ENCODE measurements at regions not wholly inside any gene's neighbourhood (a gene's known extent, or its start where the extent isn't known, plus 50 kb on each side); places are given as distances from the start of the nearest gene placed in this dataset.
"Not testable (repeated sequence)": the region's sequence is repeated elsewhere in the genome, so short reads cannot be mapped to it uniquely, and the experiment has no call there.

GRCh38 chr3:6657591-6657990 is 203.3 kb upstream of the GRM7 start:
- DNase-seq: no peak

DNA sequence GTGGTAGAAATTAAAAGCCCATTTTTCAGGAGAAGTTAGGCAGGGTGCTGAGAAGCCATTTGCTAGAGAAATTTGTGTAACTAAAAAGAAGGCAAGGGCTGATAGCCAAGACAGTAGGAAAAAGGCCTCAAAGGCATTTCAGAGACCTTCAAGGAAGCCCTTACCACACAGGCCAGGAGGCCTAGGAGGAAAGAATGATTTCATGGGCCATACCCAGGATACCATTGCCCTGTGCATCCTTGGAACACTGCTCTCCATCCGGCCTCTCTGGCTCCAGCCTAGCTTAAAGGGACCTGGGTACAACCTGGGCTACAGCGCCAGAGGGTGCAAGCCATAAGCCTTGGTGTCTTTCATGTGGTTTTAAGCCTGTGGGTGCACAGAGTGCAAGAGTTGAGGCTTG is 193.6 kb upstream of the GRM7 start:
- no peak for DNase-seq

DNA sequence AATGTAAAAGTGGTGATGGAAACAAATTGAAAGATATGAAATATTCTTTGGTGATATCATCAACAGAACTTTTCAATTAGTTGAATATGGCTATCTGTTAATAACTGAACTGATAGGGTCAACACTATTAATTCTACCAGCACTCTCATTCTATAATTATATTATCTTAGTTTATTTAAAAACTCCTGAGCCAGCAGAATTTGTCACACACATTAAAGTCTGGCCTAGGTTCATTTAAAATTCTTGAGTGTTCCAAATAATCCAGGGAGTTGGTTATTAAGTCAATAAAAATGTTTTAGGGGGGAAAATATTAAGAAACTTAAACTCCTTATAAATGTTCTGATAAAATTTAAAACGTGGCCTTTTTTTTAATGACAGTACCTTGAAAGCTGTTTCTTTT is 189.6 kb upstream of the GRM7 start:
- DNase-seq: no peak

DNA sequence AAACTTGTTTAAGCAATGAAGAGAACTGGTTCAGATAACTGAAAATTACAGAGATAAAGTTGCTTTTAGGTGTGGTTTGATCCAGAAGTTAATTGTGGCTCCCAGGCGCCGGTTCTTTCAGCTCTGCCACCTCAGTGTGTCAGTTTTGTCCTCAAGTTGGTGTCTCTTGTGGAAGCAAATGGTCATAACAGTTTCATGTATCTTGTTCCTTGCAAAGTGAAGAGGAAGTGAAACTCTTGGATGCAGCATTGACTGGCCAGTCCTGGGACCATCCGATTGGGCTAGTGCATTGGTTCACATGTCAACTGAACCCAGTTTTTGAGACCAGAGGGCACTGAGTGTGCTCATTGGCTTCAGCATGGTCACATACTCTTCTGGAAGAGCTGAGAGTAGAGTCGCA is 181.4 kb upstream of the GRM7 start:
- DNase-seq: no peak

DNA sequence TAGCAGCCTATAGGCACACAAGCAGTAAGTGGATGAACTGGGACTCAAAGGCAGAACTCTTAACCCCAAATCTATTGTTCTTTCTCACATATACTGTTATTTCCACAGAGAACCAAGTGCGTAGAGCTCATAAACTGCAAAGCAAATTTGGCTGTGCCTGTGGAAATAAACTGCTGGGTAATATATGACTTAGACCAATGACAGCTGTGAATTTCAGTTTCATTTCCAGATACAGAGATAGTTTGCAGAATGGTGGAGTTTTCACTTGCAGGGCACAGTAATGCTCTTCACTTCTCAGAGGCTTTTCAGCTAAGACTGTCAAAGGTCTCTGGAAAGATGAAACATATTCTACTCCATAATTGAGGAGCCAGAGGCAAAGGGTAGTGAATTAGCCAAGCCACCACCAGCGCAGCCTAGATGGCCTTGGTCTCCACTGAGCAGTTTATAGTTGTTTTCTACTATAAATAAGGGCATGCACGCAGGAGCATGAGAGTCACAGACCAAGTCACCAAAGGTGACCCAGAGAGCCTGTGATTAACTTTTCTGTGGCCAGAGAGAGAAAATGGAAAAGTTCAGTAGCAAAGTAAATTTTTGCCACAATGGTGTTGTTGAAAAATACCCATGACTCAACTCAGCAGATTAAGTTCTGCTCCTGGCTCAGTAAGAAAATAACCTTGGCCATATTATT is 180.7 kb upstream of the GRM7 start:
- DNase-seq: no peak

DNA sequence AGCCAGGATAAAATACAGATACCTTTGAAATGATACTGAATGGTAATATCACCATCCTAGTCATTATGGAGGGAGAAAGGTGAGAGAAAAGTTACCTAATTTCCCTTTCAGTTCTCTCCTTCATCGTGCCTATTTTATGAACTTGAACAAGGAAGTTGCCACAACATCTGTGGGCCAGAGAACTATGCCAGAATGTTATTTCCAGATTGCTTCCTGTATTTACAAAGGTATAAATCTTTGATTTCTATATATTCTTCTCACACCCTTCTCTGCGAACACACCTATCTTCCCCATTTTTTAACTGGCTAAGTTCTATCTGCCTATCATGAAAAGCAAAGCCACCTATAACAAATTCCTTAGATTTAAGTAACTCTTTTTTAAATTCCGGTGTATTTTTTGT is 163.6 kb upstream of the GRM7 start:
- DNase-seq: no peak

DNA sequence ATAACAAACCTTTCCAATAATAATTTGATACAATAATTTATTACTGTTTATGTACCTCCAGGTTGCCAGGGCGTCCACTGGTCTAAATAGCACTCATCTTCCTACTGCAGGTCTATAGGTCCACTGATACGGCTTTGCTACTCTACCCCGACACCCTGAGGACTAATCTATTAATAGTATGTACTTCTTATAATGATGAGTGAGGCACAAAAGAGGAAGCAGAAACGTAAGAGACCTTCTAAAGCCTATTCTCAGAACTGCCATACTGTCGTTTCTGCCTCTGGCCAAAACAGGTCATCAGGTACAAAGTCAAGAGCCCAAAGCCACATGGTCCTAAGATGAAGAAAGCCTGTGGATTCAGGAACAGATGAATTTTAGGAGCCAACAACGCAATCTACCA is 163.2 kb upstream of the GRM7 start:
- no peak for DNase-seq

- not testable (repeated sequence) for DNase-seq
Measured at GRCh38 chr3:6704817-6705216, 156.1 kb upstream of the GRM7 start.

DNA sequence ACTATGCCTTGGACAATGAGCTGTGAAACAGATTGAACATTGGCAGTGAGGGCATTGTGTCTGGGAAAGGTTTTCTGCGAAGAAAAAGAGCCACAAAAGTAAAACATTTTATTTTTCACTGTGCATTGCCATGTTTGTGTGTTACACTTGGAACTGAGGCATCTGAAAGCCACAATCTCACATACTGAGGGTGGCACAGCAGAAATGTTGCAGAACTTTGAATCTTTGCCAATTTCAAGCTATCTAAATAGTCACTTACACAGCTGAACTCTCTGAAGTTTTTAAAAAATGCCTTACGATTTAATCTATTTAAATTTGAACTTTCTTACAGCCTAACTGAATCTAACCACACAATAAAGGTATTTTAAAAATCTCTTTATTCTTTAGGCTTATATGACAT is 154.1 kb upstream of the GRM7 start:
- DNase-seq: no peak

GRCh38 chr3:6709178-6709577 is 151.7 kb upstream of the GRM7 start:
- DNase-seq: no peak

DNA sequence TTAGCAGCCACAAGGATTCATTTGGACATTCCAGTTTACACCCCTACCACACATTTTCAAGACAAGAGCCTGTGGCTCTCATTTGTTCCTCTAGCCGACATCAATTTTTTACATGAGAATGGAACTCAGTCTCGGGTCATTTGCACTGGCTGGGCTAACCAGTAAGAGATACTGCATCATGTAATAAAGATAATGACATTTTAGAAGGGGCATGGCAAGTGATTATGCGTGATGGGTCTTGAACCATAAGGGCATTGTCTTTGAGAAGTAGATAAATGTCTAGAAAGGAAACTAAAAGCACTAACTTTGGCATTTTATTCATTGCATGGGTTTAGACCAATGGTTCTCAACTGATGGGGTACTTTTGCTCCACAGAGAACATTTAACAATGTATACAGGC is 146.0 kb upstream of the GRM7 start:
- no peak for DNase-seq

DNA sequence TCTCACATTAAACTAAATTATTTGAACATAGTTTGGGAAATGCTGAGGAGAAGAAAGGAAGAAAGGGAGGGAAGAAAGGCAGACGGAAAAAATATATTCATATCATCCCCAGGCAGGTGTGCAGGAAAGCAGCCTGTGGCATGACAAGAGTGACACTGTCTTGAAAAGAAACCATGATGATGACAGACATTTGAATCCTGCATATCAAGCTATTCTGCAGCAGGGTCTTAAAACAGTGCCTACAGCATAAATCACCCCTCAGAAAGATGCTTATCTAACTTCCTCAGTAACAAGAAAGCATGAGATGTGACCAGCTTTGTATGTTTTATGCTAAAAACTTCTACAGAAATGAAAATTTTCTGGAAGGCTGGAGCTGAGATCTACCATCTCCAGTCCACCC is 144.5 kb upstream of the GRM7 start:
- DNase-seq: no peak

GRCh38 chr3:6717026-6717943 is 143.6 kb upstream of the GRM7 start:
- DNase-seq: no peak

DNA sequence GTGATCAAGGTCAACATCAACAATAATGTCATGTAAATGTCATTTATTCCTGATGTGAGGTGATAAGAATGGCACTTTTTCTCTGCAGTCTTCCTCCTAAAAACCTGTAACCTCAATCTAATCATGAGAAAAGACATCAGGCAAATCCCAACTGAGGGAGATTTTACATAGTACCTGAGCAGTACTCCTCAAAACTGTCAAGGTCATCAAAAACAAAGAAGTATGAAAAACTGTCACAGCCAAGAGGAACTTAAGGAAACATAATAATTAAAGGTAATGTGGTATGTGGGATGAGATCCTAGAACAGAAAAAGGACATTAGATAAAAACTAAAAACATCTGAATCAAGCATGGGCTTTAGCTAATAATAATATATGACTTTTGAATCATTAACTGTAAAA is 140.9 kb upstream of the GRM7 start:
- no peak for DNase-seq

DNA sequence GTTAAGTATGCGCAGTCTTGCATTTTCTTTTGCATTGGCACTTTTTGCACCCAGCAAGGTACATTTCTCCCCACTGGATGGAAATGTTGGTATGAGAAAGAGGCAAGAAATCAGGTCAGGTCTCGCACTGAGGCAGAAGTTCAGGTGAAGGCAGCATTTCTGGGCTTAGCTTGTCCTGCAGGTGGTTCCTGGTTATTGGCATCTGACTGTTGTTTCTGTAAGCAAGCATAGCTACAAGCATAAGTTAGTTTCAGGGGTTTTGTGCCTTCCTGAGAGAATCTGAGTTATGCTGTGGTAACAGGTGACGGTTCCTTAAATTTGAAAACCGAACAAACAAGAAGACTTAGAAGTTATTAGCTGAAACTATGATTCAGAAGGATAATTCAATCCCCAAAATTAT is 139.4 kb upstream of the GRM7 start:
- DNase-seq: no peak

- DNase-seq: no peak
Measured at GRCh38 chr3:6723205-6723604, 137.7 kb upstream of the GRM7 start.

DNA sequence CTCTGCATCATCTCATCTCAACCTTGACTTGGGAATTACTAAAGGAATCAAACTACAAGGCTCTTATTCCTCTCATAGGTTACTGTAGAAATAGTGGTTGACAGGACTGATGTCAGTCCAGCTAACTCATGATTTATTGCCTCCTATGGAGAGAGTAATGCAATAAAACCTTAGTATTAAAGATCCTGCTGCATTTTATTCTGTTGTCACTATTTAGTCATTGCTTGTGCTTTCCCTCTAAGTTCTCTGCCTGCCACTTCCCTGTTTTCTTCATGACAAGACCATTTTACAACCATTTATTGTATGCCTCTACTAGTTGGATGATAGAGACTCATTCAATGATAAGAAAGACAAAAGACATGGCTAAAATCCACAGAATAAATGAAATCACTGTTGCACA is 134.1 kb upstream of the GRM7 start:
- no peak for DNase-seq

GRCh38 chr3:6732807-6733206 is 128.1 kb upstream of the GRM7 start:
- no peak for DNase-seq

DNA sequence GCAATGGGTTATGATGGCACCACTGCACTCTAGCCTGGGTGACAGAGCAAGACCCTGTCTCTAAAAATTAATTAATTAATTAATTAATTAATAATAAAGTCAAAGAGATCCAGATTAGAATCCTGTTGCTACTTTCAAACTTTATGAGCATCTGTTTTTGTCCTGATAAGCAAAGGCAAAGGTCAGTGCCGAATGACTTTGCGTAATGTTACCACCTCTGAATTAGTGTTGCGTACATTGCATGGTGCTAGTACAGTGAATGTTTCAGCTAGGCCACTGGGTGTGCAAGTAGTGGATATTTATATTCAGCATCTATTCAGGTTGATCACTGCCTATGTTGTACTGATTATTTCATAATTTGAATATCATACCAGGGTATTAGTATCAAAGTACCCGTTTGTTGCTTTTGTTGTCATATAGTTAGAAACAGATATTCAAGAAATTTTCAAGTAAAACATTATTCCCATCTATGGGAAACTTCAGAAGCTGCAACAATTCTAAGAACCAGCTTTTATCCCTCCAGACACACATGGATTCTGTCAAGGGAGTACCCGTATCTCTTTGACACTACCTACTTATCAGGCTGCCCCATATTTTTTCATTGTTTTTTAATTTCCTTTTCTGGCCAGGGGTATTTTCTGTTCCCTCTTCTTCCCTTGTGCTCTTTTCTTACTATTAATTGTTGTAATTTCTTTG is 127.1 kb upstream of the GRM7 start:
- DNase-seq: no peak

- no peak for DNase-seq
Measured at GRCh38 chr3:6734395-6734746, 126.5 kb upstream of the GRM7 start.

DNA sequence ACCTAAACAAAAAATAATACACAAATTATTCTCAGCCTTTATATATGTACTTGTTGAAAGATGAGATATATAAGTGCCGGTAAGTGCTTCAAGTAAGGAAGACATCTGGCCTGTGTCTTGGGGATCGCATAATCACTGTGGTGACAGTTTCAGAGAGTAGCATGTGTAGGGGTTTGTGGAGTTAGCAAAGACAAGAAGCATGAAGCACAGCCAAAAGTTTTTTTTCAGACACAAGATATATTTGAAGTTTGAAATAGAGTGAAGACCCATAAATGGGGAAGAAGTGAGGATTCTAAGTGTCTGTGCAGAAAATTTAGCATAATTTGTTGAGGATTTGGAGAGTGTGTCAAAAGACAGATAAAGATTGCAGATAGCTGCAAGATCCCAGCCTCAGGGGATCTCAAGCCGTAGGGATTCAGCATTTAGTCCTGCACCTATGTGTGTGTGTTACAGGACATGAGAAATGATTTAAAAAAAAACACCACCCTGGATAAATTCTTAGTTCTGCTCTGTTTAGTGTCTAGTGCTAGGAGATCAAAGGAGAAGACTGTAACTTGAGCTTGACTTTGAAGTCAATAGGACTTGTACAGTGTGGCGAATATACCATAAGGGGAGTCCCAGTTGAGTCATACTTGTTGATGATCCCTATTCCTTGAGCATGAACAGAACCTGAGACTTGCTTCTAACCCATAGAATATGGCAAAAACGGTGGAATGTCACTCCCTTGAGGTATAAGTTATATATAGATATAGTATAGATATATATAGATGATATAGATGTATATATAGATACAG is 123.9 kb upstream of the GRM7 start:
- DNase-seq: no peak

DNA sequence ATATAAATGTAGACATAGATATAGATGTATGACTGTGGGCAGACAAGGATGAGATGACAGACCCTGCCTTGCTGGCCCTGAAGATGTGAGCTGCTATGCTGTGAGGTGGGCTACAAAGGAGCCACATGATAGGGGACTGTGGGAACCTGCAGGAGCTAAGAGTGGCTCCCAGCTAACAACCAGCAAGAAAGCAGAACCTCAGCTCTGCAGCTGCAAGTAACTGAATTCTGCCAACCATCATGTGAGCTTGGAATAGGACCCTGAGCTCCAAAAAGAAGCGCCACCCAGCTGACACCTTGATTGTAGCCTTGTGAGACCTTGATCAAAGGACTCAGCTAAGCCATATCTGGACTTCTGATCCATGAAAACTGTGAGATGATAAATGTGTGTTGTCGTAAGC is 123.3 kb upstream of the GRM7 start:
- no peak for DNase-seq

DNA sequence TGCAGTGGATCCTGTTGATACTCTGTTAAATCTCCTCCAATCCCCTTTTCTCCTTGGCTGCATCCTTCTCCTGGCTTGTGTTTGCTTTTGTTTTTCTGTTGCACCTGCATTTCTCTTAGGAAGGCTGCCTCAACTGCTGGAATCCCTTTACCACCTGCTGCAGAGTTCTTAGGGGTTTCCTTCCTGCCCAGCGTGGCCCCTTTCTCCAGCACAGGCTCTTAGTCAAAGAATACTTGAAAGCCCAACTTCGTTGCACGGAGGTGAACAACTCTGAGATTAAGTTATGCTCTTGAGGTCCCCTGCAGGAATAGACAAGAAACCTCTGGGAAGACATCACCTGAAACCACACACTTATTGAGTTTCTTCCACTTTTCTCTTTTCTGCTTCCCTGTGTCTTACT is 121.6 kb upstream of the GRM7 start:
- DNase-seq: no peak
